Stimulated activated naive B cell treated with anti-CD40 and anti-IgM and Interleukin-4, amounts not matched to agents 10 μg/mL and 1 μg/mL and 100 μg/mL, for 72 hours (primary cell): ENCODE measurements at regions not wholly inside any gene's neighbourhood (a gene's known extent, or its start where the extent isn't known, plus 50 kb on each side); places are given as distances from the start of the nearest gene placed in this dataset.
"Not testable (repeated sequence)": the region's sequence is repeated elsewhere in the genome, so short reads cannot be mapped to it uniquely, and the experiment has no call there.

Experiments used
- ATAC-seq, 2 donors: fragments of 150-1000 bp; cut with Tn5 transposase; replicated peaks; 2 replicates each; pipeline ENCODE4 v1.10.0; 2021; ENCODE audit warnings: moderate library complexity in 1 of 2
- DNase-seq: peaks from one replicate; pipeline ENCODE4 v3.0.0; 2021
- H3K27ac Mint-ChIP-seq: one replicate; pipeline ENCODE4 v1.8.0; 2022; ENCODE audit warnings: mild to moderate bottlenecking, mixed read lengths
- H3K27me3 Mint-ChIP-seq, 2 donors: one replicate each; pipeline ENCODE4 v1.8.0; 2022; ENCODE audit warnings: mixed read lengths in 2 of 2
- H3K36me3 Mint-ChIP-seq, 2 donors: one replicate each; pipeline ENCODE4 v1.8.0; 2022; ENCODE audit warnings: mixed read lengths in 2 of 2, mild to moderate bottlenecking in 1 of 2
- H3K4me1 Mint-ChIP-seq, 2 donors: one replicate each; pipeline ENCODE4 v1.8.0; 2022; ENCODE audit warnings: mixed read lengths in 2 of 2, mild to moderate bottlenecking in 1 of 2
- H3K4me3 Mint-ChIP-seq, 2 donors: one replicate each; pipeline ENCODE4 v1.8.0; 2022; ENCODE audit warnings: mild to moderate bottlenecking in 2 of 2, mixed read lengths in 2 of 2, moderate library complexity in 1 of 2
- H3K9me3 Mint-ChIP-seq, 2 donors: one replicate each; pipeline ENCODE4 v1.8.0; 2022; ENCODE audit warnings: mixed read lengths in 2 of 2, mild to moderate bottlenecking in 1 of 2

DNA sequence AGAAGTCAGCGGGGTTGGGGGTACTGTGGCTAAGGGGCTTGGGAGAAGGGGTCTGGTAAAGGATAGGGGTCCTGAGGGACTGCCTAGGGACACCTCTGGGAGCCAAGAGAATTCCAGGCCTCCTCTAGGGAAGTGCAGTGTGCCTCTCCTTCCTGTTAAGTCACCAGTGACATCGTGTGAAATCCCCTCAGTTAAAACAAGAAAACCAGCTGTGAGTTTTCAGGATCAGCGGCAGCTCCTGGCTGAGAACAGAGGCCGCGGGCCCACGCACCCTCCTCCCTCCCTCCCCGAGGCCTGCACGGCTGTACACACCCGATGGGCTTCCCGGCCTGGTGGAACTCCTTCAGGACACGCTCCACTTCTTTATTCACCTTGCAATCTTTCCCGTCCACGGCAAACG is 5400.0 kb upstream of the TPTE start:
- DNase-seq, H3K36me3 Mint-ChIP-seq, H3K4me3 Mint-ChIP-seq, H3K4me1 Mint-ChIP-seq, H3K27ac Mint-ChIP-seq, H3K27me3 Mint-ChIP-seq, ATAC-seq, H3K9me3 Mint-ChIP-seq: not testable (repeated sequence)

DNA sequence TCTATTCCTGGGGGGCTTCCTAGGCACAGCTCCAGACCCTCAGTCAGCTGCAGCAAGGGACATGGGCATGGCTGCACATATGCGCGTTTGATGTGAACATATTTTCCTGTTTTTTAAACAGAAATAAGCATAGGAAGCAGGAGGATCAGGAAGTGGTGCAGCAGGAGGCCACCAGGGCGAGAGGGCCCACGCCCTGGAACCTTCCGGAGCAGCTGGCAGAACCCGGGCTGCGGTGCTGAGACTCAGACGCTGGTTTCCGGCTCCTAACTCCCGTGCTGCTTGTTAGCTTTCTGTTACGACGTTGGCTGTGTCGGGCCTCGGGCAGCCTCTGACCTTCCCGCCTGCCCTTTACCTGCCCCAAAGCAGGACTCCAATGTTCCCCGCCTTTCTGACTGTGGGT is 5399.5 kb upstream of the TPTE start:
- not testable (repeated sequence) for H3K4me3 Mint-ChIP-seq, H3K4me1 Mint-ChIP-seq, H3K36me3 Mint-ChIP-seq, H3K27ac Mint-ChIP-seq, H3K27me3 Mint-ChIP-seq, DNase-seq, ATAC-seq, H3K9me3 Mint-ChIP-seq

DNA sequence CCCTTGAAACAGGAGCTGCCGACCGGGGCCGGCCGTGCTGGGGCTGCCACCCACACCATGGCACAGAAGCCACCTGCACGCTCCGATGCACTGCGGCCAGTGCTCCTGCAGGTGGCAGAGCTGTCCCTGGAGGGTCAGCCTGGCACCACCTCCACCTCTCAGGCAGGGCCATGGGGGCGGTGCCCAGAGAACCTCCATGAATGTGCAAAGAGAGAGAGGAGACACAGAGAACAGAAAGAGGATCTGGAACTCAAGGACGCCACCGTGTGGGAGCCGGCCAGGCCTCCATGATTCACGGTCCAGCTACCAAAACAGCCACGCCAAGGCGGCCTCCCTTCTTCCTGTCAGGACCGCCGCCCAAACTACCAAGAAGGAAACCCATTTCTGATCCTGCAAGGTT is 5397.7 kb upstream of the TPTE start:
- not testable (repeated sequence) for H3K9me3 Mint-ChIP-seq, H3K27ac Mint-ChIP-seq, H3K4me1 Mint-ChIP-seq, H3K36me3 Mint-ChIP-seq, H3K4me3 Mint-ChIP-seq, H3K27me3 Mint-ChIP-seq
- DNase-seq (peak; percentile 73), ATAC-seq (peak; percentile 70 to 74)

DNA sequence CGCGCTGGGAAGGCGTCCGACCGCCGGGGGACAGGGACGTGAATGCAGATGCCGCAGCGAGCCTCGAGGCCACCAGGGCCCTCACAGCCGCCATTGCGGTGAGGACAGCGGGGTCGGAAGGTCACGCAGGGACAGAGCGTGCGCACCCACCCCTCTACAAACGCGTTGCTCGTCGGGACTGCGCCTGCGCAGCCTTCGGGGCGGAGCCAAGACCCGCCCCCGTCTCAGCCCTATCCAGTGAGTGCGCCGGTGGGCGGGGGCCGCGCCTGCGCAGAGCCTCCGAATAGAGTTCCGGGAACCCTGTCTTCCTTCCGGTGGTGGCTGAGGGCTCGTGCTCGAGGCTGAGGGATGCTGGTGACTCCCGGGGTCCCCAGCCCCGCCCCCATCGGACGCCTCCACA is 5393.1 kb upstream of the TPTE start:
- not testable (repeated sequence) for H3K27me3 Mint-ChIP-seq, H3K4me1 Mint-ChIP-seq, H3K9me3 Mint-ChIP-seq, H3K27ac Mint-ChIP-seq, H3K36me3 Mint-ChIP-seq
- H3K4me3 Mint-ChIP-seq: peak overlapping the region; percentile 25 to 55
- ATAC-seq (peak; percentile 90 to 94), DNase-seq (peak; percentile 99)

DNA sequence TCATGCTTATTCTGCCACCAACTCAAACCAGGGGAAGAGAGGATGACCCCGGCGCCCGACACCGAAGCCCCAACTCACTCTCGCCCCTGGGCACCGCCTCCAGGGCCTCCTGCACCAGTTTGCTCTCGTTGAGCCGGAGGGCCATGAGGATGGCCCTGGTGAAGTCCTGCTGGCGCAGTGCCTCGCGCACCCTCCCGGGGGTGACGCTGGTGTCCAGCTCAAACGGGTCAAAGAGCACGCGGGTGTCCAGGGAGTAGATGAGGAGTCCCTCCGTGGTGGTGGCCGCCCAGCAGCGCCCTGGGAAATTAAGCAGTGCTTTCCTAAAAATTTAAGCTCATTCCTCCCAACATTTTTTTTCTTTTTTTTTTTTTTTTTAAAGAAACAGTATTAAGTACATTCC is 5387.6 kb upstream of the TPTE start:
- not testable (repeated sequence) for H3K4me3 Mint-ChIP-seq, H3K36me3 Mint-ChIP-seq, H3K27ac Mint-ChIP-seq, H3K27me3 Mint-ChIP-seq, DNase-seq, H3K9me3 Mint-ChIP-seq, H3K4me1 Mint-ChIP-seq, ATAC-seq

DNA sequence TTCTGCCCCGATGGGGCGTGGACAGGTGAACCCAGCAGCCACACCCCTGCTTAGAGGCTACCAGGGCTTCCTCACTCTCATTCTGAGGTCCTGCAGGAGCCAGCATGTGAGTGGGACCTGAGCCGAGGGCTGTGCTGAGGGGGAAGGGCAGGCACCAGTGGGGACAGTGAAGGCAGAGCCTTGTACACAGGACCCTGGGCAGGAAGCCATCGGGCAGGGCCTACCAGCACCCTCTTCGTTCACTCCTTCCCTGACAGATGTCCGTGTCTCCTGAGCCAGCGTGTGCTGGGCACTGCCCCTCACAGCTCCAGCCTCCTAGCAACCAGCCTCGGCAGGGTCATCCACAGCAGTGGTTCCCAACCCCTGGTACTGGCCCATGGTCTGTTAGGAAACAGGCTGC is 5385.0 kb upstream of the TPTE start:
- not testable (repeated sequence) for H3K4me3 Mint-ChIP-seq, DNase-seq, ATAC-seq, H3K36me3 Mint-ChIP-seq, H3K9me3 Mint-ChIP-seq, H3K27me3 Mint-ChIP-seq, H3K27ac Mint-ChIP-seq, H3K4me1 Mint-ChIP-seq

DNA sequence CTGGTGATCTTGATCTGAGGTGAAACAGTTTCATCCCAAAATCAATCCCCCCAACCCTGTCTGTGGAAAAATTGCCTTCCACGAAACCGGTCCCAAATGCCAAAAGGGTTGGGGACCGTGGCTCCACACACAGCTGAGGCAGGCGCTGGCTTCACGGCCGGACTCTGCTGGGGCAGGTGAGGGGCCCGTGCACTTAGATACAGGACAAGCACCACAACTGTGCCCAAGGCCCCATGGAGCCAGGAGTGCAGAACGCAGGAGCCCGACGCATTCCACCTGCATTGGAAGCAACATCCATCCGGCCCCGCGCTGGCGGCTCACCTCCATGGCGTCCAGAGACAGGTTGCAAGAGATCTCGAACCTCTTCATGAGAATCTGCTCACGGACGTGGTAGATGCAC is 5384.4 kb upstream of the TPTE start:
- not testable (repeated sequence) for H3K4me1 Mint-ChIP-seq, H3K27me3 Mint-ChIP-seq, H3K9me3 Mint-ChIP-seq, H3K27ac Mint-ChIP-seq, H3K4me3 Mint-ChIP-seq, DNase-seq, ATAC-seq, H3K36me3 Mint-ChIP-seq

DNA sequence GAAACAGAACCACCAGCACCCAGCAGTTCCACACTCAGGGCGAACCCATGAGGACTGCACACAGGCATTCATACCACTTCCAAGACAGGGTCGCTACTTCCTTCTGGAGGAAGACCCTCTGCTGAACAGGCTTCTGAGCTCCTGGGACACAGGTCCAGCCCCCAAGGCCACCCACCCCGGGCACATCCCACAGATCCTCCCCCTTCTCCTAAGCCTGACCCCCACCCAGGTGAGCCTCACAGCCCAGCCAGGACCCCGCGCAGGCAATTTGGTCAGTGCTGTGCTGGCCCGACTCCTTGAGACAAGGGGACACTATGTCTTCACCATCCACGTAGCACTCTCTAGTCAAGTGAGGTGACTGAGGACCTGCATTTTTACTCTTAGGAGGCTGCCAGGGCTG is 5382.7 kb upstream of the TPTE start:
- H3K27ac Mint-ChIP-seq, DNase-seq, H3K4me3 Mint-ChIP-seq, H3K27me3 Mint-ChIP-seq, H3K9me3 Mint-ChIP-seq, H3K36me3 Mint-ChIP-seq, H3K4me1 Mint-ChIP-seq, ATAC-seq: not testable (repeated sequence)

DNA sequence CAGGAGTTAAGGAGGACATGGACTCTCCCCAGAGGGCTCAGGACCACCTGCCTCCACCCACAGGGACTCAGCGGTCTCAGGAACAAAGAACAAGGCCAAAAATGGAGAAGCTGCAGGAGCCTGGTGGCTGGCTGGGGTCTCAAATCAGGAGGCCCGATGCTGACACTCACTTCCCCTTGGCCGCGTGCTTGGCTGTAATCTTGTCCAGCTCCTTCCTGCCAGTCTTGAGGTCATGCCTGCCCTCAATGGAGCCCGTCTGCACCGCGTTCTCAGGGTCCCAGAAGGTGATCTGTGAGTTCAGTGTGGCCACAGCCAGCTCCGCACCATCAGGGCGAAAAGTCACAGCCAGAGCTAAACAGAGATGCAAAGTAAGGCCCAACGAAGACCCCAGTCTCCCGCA is 5381.9 kb upstream of the TPTE start:
- not testable (repeated sequence) for H3K27ac Mint-ChIP-seq, H3K4me3 Mint-ChIP-seq, H3K4me1 Mint-ChIP-seq, ATAC-seq, H3K36me3 Mint-ChIP-seq, DNase-seq, H3K27me3 Mint-ChIP-seq, H3K9me3 Mint-ChIP-seq

DNA sequence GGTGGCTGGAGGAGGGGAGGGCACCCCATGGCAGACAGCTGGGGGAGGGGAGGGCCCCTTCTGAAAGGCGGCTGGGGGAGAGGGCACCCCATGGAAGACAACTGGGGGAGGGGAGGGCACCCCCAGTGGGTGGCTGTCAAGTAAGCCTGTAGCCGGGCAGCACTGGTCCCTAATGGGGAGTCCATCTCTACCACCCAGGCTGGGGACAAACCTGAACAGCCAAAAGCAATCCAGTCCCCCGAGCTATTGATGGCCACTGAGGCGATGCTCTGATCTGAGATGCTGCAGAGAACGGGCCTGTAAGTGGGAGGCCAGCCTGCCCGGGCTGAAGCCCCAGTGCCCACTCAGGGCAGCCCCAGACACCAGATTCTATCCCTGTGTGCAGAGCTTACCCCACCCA is 5378.4 kb upstream of the TPTE start:
- H3K9me3 Mint-ChIP-seq, H3K27me3 Mint-ChIP-seq, DNase-seq, H3K36me3 Mint-ChIP-seq, H3K4me1 Mint-ChIP-seq, H3K27ac Mint-ChIP-seq, ATAC-seq, H3K4me3 Mint-ChIP-seq: not testable (repeated sequence)

DNA sequence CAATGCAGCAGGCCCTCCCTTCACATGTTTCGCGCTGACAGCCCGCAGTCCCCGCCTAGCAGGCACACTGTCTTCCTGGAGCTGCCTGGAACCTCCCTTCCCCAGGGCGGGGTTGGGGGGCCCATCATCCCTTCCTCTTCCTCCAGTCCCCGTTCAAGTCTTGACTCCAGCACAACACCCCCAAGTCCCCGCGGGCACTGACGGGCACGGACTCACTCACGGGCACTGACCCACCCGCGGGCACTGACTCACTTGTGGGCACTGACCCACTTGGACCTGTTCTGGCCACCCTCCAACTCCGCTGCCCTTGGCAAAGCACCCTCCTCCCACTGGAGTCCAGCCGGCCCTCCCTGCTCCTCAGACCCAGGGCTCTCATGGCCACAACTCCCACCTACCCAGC is 5376.7 kb upstream of the TPTE start:
- ATAC-seq, H3K4me3 Mint-ChIP-seq, H3K9me3 Mint-ChIP-seq, H3K4me1 Mint-ChIP-seq, H3K36me3 Mint-ChIP-seq, DNase-seq, H3K27ac Mint-ChIP-seq, H3K27me3 Mint-ChIP-seq: not testable (repeated sequence)

DNA sequence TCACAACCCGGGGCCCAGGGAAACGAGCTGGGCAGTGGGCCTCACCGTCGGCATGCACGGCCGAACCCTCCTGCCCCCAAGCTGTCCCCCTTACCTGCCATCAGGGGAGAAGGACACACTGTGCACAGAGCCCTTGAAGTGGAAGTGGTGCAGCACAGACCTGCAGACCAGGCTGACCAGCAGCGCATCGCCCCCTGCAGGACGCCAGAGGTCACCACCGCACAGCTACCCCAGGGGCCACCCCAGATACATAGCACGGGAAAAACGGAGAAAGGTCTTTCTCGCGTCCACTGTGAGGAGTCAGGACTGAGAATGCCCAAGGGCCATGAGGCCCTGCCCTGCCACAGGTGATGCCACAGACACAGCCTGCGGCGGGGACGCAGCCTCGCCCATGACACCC is 5373.7 kb upstream of the TPTE start:
- not testable (repeated sequence) for H3K36me3 Mint-ChIP-seq, H3K27me3 Mint-ChIP-seq, H3K27ac Mint-ChIP-seq, DNase-seq, H3K4me1 Mint-ChIP-seq, H3K9me3 Mint-ChIP-seq, H3K4me3 Mint-ChIP-seq
- peak; percentile 55 to 84 for ATAC-seq

DNA sequence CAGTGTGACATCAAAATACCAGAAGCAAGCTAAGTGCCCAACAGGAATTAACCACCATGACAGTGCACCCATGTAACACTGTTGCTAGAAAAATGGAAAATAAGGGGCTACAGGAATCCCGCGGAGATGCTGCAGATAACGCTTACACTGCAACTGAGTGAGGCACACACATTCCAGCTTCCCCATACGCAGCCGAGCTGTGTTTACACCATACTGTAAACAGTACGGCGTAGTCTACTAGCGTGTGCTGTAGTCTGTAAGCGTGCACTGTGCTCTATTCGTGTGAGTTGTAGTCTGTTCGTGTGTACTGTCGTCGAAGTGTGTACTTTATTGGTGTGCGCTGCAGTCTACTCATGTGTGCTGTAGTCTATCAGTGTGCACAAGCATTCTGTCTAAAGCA is 5372.2 kb upstream of the TPTE start:
- H3K27ac Mint-ChIP-seq, DNase-seq, H3K4me3 Mint-ChIP-seq, H3K36me3 Mint-ChIP-seq, H3K27me3 Mint-ChIP-seq, H3K4me1 Mint-ChIP-seq, H3K9me3 Mint-ChIP-seq, ATAC-seq: not testable (repeated sequence)

DNA sequence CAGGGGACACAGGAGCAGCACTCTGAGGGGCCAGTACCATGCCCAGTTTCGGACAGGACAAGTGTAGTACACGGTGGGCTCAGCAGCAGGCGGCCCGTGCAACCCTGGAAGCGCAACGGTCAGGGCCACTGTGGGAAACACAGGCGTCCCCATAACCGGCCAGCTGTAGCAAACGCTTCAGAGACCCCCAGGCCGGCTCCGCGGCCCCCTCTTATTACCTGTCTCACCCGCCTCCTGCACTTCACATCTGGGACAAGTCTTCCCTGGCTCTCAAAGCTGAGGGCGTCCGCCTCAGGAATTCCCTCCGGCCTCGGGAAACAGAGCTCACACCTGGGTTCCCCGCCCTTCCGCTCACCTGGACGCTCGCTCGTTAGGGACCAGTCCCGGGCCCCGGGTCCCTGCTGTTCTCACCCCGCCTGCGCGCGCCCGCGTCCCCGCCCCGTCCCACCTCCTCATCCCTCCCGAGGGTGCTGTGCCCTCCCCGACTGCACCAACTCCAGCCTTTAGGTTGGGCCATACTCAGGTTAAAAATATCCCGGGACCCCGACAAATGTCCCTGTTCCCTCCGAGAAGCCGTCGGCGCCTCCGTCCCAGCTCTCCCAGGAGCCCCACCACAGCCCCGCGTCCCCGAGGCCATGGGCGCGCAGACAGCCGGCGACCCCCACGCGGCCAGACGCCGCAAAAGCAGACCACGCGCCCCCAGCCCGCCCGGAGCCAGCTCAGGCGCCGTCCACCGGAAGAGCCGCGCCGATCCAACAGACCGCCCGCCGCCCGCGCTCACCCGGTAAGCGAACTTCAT is 5367.3 kb upstream of the TPTE start:
- H3K4me3 Mint-ChIP-seq, H3K27me3 Mint-ChIP-seq, H3K9me3 Mint-ChIP-seq, H3K27ac Mint-ChIP-seq, H3K4me1 Mint-ChIP-seq, H3K36me3 Mint-ChIP-seq, DNase-seq: not testable (repeated sequence)
- ATAC-seq: peak; percentile 32 to 45

DNA sequence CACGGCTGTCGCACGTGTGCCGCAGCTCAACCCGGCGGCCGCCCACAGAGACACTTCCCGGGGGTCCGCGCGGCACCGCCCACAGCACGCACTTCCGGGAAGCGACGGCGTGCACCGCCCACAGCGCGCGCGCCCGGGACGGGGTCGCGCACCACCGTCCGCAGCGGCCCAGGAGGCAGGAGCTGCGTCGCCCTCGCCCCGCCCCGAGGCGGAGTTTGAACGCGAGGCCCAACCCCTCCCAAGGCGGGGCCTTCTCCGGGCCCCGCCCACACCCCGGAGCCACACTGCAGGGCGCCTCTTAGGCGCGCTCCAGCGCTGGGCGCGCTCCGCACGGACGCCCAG is 5366.8 kb upstream of the TPTE start:
- not testable (repeated sequence) for H3K4me1 Mint-ChIP-seq, H3K27ac Mint-ChIP-seq, H3K27me3 Mint-ChIP-seq, H3K9me3 Mint-ChIP-seq, H3K36me3 Mint-ChIP-seq
- peak overlapping the region; percentile 36 to 55 for H3K4me3 Mint-ChIP-seq
- peak; percentile 98 to 100 for ATAC-seq
- peak; percentile 89 for DNase-seq
